H1 (cell line): ENCODE measurements at regions not wholly inside any gene's neighbourhood (a gene's known extent, or its start where the extent isn't known, plus 50 kb on each side); places are given as distances from the start of the nearest gene placed in this dataset.
"Not testable (repeated sequence)": the region's sequence is repeated elsewhere in the genome, so short reads cannot be mapped to it uniquely, and the experiment has no call there.

Experiments used
- CTCF ChIA-PET: fragments of 300-600 bp; sonication (Branson Sonifier 250); formaldehyde crosslinking; loops from one replicate; lab custom pipeline; 2021; ENCODE audit not compliant: partially characterized antibody; lab: Charles Lee
- POLR2A ChIA-PET: fragments of 300-600 bp; sonication (Branson Sonifier 250); formaldehyde crosslinking; loops from one replicate; lab custom pipeline; 2021; ENCODE audit warnings: inconsistent platforms; ENCODE audit not compliant: partially characterized antibody; lab: Charles Lee
- DNase-seq, 2 experiments: peaks; one replicate each; pipeline versions ENCODE4 v3.0.0 to v3.0.0-alpha.2; 2010 to 2022; ENCODE audit warnings: low spot score in 2 of 2, low read depth in 1 of 2, mixed read lengths in 1 of 2
- FAIRE-seq: peaks from 2 replicates; lab custom pipeline; 2011; peaks lifted over from hg19 to GRCh38; lab: Jason Lieb, UNC
- H2AFZ ChIP-seq: 2 replicates; pipeline ENCODE4 v1.8.1; 2012; ENCODE audit warnings: low read length, inconsistent platforms
- H2AK5ac ChIP-seq: 2 replicates; pipeline ENCODE4 v1.6.1; 2013; ENCODE audit warnings: low read depth, low read length
- H2BK120ac ChIP-seq: replicated peaks from 2 replicates; pipeline ENCODE3; 2013; ENCODE audit warnings: low read depth, low read length, inconsistent platforms
- H2BK12ac ChIP-seq: 2 replicates; pipeline ENCODE4 v1.6.1; 2013; ENCODE audit warnings: low read depth, low read length
- H2BK15ac ChIP-seq: 2 replicates; pipeline ENCODE4 v1.6.1; 2013; ENCODE audit warnings: low read length
- H2BK20ac ChIP-seq: 2 replicates; pipeline ENCODE4 v1.6.1; 2013; ENCODE audit warnings: low read length
- H2BK5ac ChIP-seq: 2 replicates; pipeline ENCODE4 v1.6.1; 2013; ENCODE audit warnings: low read depth, low read length
- H3K14ac ChIP-seq: 2 replicates; pipeline ENCODE4 v1.6.1; 2013; ENCODE audit warnings: inconsistent platforms; ENCODE audit not compliant: insufficient read length
- H3K18ac ChIP-seq: 2 replicates; pipeline ENCODE4 v1.6.1; 2013; ENCODE audit warnings: low read length; ENCODE audit errors: extremely low read depth
- H3K23ac ChIP-seq: 2 replicates; pipeline ENCODE4 v1.6.1; 2013; ENCODE audit warnings: inconsistent platforms; ENCODE audit not compliant: insufficient read length
- H3K23me2 ChIP-seq: 2 replicates; pipeline ENCODE4 v1.6.1; 2013; ENCODE audit warnings: low read depth, low read length
- H3K27ac ChIP-seq: 2 replicates; pipeline ENCODE4 v1.6.1; 2011; ENCODE audit warnings: low read depth, low read length, inconsistent platforms
- H3K27me3 ChIP-seq, 4 experiments: replicated peaks in 1 of 4; 1 replicate in 1 of 4; 2 replicates in 3 of 4; pipeline versions ENCODE4 v1.6.1 to v1.8.1; 2011 to 2013; ENCODE audit warnings: low read length in 3 of 4, mild to moderate bottlenecking in 3 of 4, inconsistent platforms in 2 of 4, mixed read lengths in 2 of 4, moderate library complexity in 1 of 4; ENCODE audit not compliant: control insufficient read depth in 3 of 4, insufficient read depth in 3 of 4; ENCODE audit errors: extremely low read depth in 1 of 4
- H3K36me3 ChIP-seq, 4 experiments: 2 replicates each; pipeline versions ENCODE4 v1.6.1 to v1.8.1; 2011 to 2013; ENCODE audit warnings: mild to moderate bottlenecking in 4 of 4, low read length in 3 of 4, moderate library complexity in 2 of 4, control low read depth in 1 of 4, inconsistent platforms in 1 of 4; ENCODE audit not compliant: insufficient read depth in 4 of 4, control insufficient read depth in 2 of 4
- H3K4ac ChIP-seq: replicated peaks from 2 replicates; pipeline ENCODE3; 2013; ENCODE audit warnings: low read length, low read depth, mixed read lengths, inconsistent platforms; ENCODE audit not compliant: insufficient read length
- H3K4me1 ChIP-seq, 4 experiments: replicated peaks in 1 of 4; 1 replicate in 1 of 4; 2 replicates in 3 of 4; pipeline versions ENCODE4 v1.6.1 to v1.8.1; 2011 to 2013; ENCODE audit warnings: low read length in 3 of 4, inconsistent platforms in 2 of 4, mixed read lengths in 1 of 4; ENCODE audit not compliant: insufficient read depth in 4 of 4, control insufficient read depth in 3 of 4
- H3K4me2 ChIP-seq, 2 experiments: 2 replicates each; pipeline versions ENCODE4 v1.6.1 to v1.8.1; 2011 to 2013; ENCODE audit warnings: low read depth in 2 of 2, low read length in 2 of 2, control low read depth in 1 of 2, inconsistent platforms in 1 of 2, mild to moderate bottlenecking in 1 of 2; ENCODE audit not compliant: insufficient read depth in 1 of 2
- H3K4me3 ChIP-seq, 4 experiments: fragments of 200-600, 300-600 bp in 1 of 4; sonication (generic), shearing (Covaris generic), sonication (Bioruptor Twin) in 1 of 4; 2 replicates each; pipeline versions ENCODE4 v1.5.1 to v1.8.1; 2011 to 2016; ENCODE audit warnings: low read length in 4 of 4, low read depth in 3 of 4, control low read depth in 2 of 4, inconsistent platforms in 2 of 4, mild to moderate bottlenecking in 2 of 4, mixed read lengths in 1 of 4, moderate library complexity in 1 of 4; ENCODE audit not compliant: insufficient read depth in 2 of 4; ENCODE audit errors: extremely low read depth in 1 of 4
- H3K56ac ChIP-seq: replicated peaks from 2 replicates; pipeline ENCODE3; 2013; ENCODE audit warnings: low read depth, mild to moderate bottlenecking, mixed read lengths, low read length, inconsistent platforms; ENCODE audit not compliant: insufficient read length
- H3K79me1 ChIP-seq: 2 replicates; pipeline ENCODE4 v1.6.1; 2013; ENCODE audit warnings: low read depth, low read length, control low read depth
- H3K79me2 ChIP-seq, 2 experiments: 2 replicates each; pipeline versions ENCODE4 v1.6.1 to v1.8.1; 2012 to 2013; ENCODE audit warnings: low read length in 2 of 2, mild to moderate bottlenecking in 2 of 2, inconsistent platforms in 1 of 2; ENCODE audit not compliant: insufficient read depth in 2 of 2, control insufficient read depth in 1 of 2
- H3K9ac ChIP-seq, 4 experiments: replicated peaks in 1 of 4; 1 replicate in 1 of 4; 2 replicates in 3 of 4; pipeline versions ENCODE4 v1.6.1 to v1.8.1; 2011 to 2013; ENCODE audit warnings: low read depth in 3 of 4, low read length in 3 of 4, control low read depth in 2 of 4, mild to moderate bottlenecking in 2 of 4, moderate library complexity in 2 of 4, inconsistent platforms in 1 of 4; ENCODE audit errors: extremely low read depth in 1 of 4
- H3K9me3 ChIP-seq, 2 experiments: 2 replicates each; pipeline versions ENCODE4 v1.6.1 to v1.8.1; 2012 to 2013; ENCODE audit warnings: mild to moderate bottlenecking in 2 of 2, moderate library complexity in 2 of 2, control low read depth in 1 of 2, inconsistent platforms in 1 of 2, low read depth in 1 of 2, low read length in 1 of 2, mixed read lengths in 1 of 2; ENCODE audit not compliant: insufficient read depth in 2 of 2
- H4K20me1 ChIP-seq, 2 experiments: replicated peaks in 1 of 2; 2 replicates each; pipeline versions ENCODE3 to v1.8.1; 2011 to 2013; ENCODE audit warnings: inconsistent platforms in 2 of 2, low read length in 2 of 2, mild to moderate bottlenecking in 1 of 2; ENCODE audit not compliant: insufficient read depth in 2 of 2, control insufficient read depth in 1 of 2
- H4K5ac ChIP-seq: 2 replicates; pipeline ENCODE4 v1.6.1; 2013; ENCODE audit warnings: low read length, low read depth, mixed read lengths, inconsistent platforms; ENCODE audit not compliant: insufficient read length
- H4K8ac ChIP-seq: 2 replicates; pipeline ENCODE4 v1.8.0; 2013; ENCODE audit warnings: mild to moderate bottlenecking, moderate library complexity, low read length, inconsistent platforms; ENCODE audit not compliant: insufficient read depth; ENCODE audit errors: extremely low read depth
- H4K91ac ChIP-seq: replicated peaks from 2 replicates; pipeline ENCODE3; 2013; ENCODE audit warnings: low read length, mixed read lengths, inconsistent platforms; ENCODE audit not compliant: insufficient read length
- WGBS, 2 experiments: shearing (Covaris generic) in 1 of 2; methylation state at CpG; one replicate each; pipeline versions ENCODE4 v1.1.6 to v1.1.7; 2013 to 2015; ENCODE audit warnings: low lambda C conversion rate in 2 of 2, mixed read lengths in 2 of 2, inconsistent platforms in 1 of 2, low coverage in 1 of 2, missing lambda C conversion rate in 1 of 2; ENCODE audit not compliant: insufficient replicate concordance in 2 of 2, insufficient coverage in 1 of 2, insufficient read length in 1 of 2; ENCODE audit errors: extremely low coverage in 1 of 2, missing lambda C conversion rate in 1 of 2; 5-methylcytosine and 5-hydroxymethylcytosine counted together

GRCh38 chr20:30418378-30418777, 839.1 kb upstream of the DEFB115 start:
- H3K9me3 ChIP-seq, result peaks cover 34 to 63% of the 10 kb centered on the region in 2 experiments; a peak in 3 of 4 replicates
- H2BK120ac ChIP-seq, H3K14ac ChIP-seq, FAIRE-seq, H3K18ac ChIP-seq, H3K36me3 ChIP-seq, H2AK5ac ChIP-seq, POLR2A ChIA-PET, H3K9ac ChIP-seq, H4K5ac ChIP-seq, H3K23ac ChIP-seq, H4K91ac ChIP-seq, H3K79me1 ChIP-seq, H3K23me2 ChIP-seq, H2BK15ac ChIP-seq, H2BK20ac ChIP-seq, CTCF ChIA-PET, H3K27ac ChIP-seq, H3K4me3 ChIP-seq, H3K79me2 ChIP-seq, H2AFZ ChIP-seq, H3K27me3 ChIP-seq, H3K4ac ChIP-seq, H2BK12ac ChIP-seq, H2BK5ac ChIP-seq, DNase-seq, H3K4me2 ChIP-seq, H4K8ac ChIP-seq, H4K20me1 ChIP-seq, H3K56ac ChIP-seq, H3K4me1 ChIP-seq: not testable (repeated sequence)
- WGBS, 2 experiments, result 70% methylated on average over 4 of the region's 4 CpGs; no CpG with 5 or more reads in 1 of the 2 experiments
